Amniotic stem cell (primary cell): ENCODE measurements at regions not wholly inside any gene's neighbourhood (a gene's known extent, or its start where the extent isn't known, plus 50 kb on each side); places are given as distances from the start of the nearest gene placed in this dataset.

Experiments used
- DNase-seq: peaks from one replicate; lab custom pipeline; 2025; lab: John Stamatoyannopoulos, UW

- DNase-seq, result peak; percentile 23
Measured at GRCh38 chr4:157664726-157665125, 444.2 kb downstream of the GRIA2 start.

- DNase-seq, result no peak
Measured at GRCh38 chr4:157655096-157655809, 434.7 kb downstream of the GRIA2 start.

GRCh38 chr4:157643257-157643656 is 422.7 kb downstream of the GRIA2 start:
- no peak for DNase-seq

GRCh38 chr4:157634057-157634456 is 413.5 kb downstream of the GRIA2 start:
- no peak for DNase-seq

GRCh38 chr4:157616741-157617472 is 396.4 kb downstream of the GRIA2 start:
- no peak for DNase-seq

GRCh38 chr4:157607996-157608395 is 387.5 kb downstream of the GRIA2 start:
- no peak for DNase-seq

GRCh38 chr4:157600583-157600982 is 380.1 kb downstream of the GRIA2 start:
- no peak for DNase-seq

- no peak for DNase-seq
Measured at GRCh38 chr4:157591245-157591644, 370.7 kb downstream of the GRIA2 start.

GRCh38 chr4:157590679-157591078 is 370.2 kb downstream of the GRIA2 start:
- DNase-seq, result no peak

GRCh38 chr4:157587681-157588423 is 367.3 kb downstream of the GRIA2 start:
- no peak for DNase-seq

GRCh38 chr4:157582141-157582540 is 361.6 kb downstream of the GRIA2 start:
- no peak for DNase-seq

GRCh38 chr4:157576671-157577217 is 356.2 kb downstream of the GRIA2 start:
- no peak for DNase-seq

GRCh38 chr4:157575339-157575738 is 354.8 kb downstream of the GRIA2 start:
- no peak for DNase-seq

- DNase-seq, result no peak
Measured at GRCh38 chr4:157574606-157575005, 354.1 kb downstream of the GRIA2 start.

GRCh38 chr4:157572951-157573350 is 352.4 kb downstream of the GRIA2 start:
- no peak for DNase-seq

GRCh38 chr4:157572284-157572683 is 351.8 kb downstream of the GRIA2 start:
- DNase-seq, result no peak

- no peak for DNase-seq
Measured at GRCh38 chr4:157564771-157565170, 344.2 kb downstream of the GRIA2 start.

GRCh38 chr4:157564218-157564617 is 343.7 kb downstream of the GRIA2 start:
- DNase-seq, result no peak

GRCh38 chr4:157558016-157558415 is 337.5 kb downstream of the GRIA2 start:
- no peak for DNase-seq

GRCh38 chr4:157550028-157550427 is 329.5 kb downstream of the GRIA2 start:
- DNase-seq, result no peak

GRCh38 chr4:157527954-157528353 is 307.4 kb downstream of the GRIA2 start:
- DNase-seq, result no peak

GRCh38 chr4:157521906-157522305 is 301.4 kb downstream of the GRIA2 start:
- DNase-seq, result no peak

- DNase-seq, result no peak
Measured at GRCh38 chr4:157514711-157515110, 294.2 kb downstream of the GRIA2 start.
